HCT116 (cell line): ENCODE measurements at regions not wholly inside any gene's neighbourhood (a gene's known extent, or its start where the extent isn't known, plus 50 kb on each side); places are given as distances from the start of the nearest gene placed in this dataset.

Experiments used
- ELF1 ChIP-seq: IDR thresholded peaks from 2 replicates; pipeline ENCODE4 v1.6.1; 2012; ENCODE audit warnings: low read depth, borderline replicate concordance
- EZH2 ChIP-seq: fragments of 200-600 bp; sonication (generic); IDR thresholded peaks from 2 replicates; pipeline ENCODE4 v1.6.1; 2017; ENCODE audit warnings: antibody characterized with exemption, mixed run types
- MAX ChIP-seq: IDR thresholded peaks from 2 replicates; pipeline ENCODE4 v1.6.1; 2012
- POLR2A ChIP-seq: IDR thresholded peaks from 2 replicates; pipeline ENCODE4 v1.7.0; 2011; ENCODE audit warnings: borderline replicate concordance; ENCODE audit not compliant: insufficient read depth, insufficient read length; ENCODE audit errors: extremely low read depth
- POLR2AphosphoS5 ChIP-seq: IDR thresholded peaks from 2 replicates; pipeline ENCODE4 v1.6.1; 2011; ENCODE audit warnings: mild to moderate bottlenecking, low read depth, low read length, moderate library complexity
- ZNF274 ChIP-seq: fragments of 200-500 bp; sonication (Bioruptor generic); IDR thresholded peaks from 2 replicates; pipeline ENCODE4 v1.6.1; 2014; ENCODE audit warnings: mild to moderate bottlenecking, low read depth, low read length, inconsistent platforms
- TF ChIP-seq, protein P1 (sequence below), 3 experiments: fragments of 200-600 bp in 1 of 3; sonication (generic) in 1 of 3; IDR thresholded peaks in 2 of 3; conservative IDR thresholded peaks in 1 of 3; 2 replicates each; pipeline ENCODE4 v1.5.1; 2012 to 2017; ENCODE audit warnings: low read depth in 2 of 3, low read length in 2 of 3, antibody characterized with exemption in 1 of 3, borderline replicate concordance in 1 of 3, control low read depth in 1 of 3, mild to moderate bottlenecking in 1 of 3, mixed read lengths in 1 of 3, mixed run types in 1 of 3, moderate library complexity in 1 of 3; ENCODE audit not compliant: insufficient read depth in 1 of 3
- TF ChIP-seq, protein P2 (sequence below): IDR thresholded peaks from 2 replicates; pipeline ENCODE4 v1.6.1; 2012; ENCODE audit warnings: low read depth

GRCh38 chr1:101302831-101303511 is 66.2 kb downstream of the S1PR1 start:
- no peak for TF ChIP-seq POLR2AphosphoS5
- TF ChIP-seq, protein P1, sequence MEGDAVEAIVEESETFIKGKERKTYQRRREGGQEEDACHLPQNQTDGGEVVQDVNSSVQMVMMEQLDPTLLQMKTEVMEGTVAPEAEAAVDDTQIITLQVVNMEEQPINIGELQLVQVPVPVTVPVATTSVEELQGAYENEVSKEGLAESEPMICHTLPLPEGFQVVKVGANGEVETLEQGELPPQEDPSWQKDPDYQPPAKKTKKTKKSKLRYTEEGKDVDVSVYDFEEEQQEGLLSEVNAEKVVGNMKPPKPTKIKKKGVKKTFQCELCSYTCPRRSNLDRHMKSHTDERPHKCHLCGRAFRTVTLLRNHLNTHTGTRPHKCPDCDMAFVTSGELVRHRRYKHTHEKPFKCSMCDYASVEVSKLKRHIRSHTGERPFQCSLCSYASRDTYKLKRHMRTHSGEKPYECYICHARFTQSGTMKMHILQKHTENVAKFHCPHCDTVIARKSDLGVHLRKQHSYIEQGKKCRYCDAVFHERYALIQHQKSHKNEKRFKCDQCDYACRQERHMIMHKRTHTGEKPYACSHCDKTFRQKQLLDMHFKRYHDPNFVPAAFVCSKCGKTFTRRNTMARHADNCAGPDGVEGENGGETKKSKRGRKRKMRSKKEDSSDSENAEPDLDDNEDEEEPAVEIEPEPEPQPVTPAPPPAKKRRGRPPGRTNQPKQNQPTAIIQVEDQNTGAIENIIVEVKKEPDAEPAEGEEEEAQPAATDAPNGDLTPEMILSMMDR (IDR thresholded peaks at IDR 0.05 in 2 of 3, conservative IDR thresholded peaks at IDR 0.05 in 1 of 3; ENCODE audit: borderline replicate concordance in 1 of 3, insufficient read depth in 1 of 3, low read depth in 2 of 3, low read length in 2 of 3) = no peak
- no peak for TF ChIP-seq EZH2
- no peak for TF ChIP-seq ELF1
- TF ChIP-seq POLR2A = no peak
- no peak for TF ChIP-seq ZNF274
- TF ChIP-seq, protein P2, sequence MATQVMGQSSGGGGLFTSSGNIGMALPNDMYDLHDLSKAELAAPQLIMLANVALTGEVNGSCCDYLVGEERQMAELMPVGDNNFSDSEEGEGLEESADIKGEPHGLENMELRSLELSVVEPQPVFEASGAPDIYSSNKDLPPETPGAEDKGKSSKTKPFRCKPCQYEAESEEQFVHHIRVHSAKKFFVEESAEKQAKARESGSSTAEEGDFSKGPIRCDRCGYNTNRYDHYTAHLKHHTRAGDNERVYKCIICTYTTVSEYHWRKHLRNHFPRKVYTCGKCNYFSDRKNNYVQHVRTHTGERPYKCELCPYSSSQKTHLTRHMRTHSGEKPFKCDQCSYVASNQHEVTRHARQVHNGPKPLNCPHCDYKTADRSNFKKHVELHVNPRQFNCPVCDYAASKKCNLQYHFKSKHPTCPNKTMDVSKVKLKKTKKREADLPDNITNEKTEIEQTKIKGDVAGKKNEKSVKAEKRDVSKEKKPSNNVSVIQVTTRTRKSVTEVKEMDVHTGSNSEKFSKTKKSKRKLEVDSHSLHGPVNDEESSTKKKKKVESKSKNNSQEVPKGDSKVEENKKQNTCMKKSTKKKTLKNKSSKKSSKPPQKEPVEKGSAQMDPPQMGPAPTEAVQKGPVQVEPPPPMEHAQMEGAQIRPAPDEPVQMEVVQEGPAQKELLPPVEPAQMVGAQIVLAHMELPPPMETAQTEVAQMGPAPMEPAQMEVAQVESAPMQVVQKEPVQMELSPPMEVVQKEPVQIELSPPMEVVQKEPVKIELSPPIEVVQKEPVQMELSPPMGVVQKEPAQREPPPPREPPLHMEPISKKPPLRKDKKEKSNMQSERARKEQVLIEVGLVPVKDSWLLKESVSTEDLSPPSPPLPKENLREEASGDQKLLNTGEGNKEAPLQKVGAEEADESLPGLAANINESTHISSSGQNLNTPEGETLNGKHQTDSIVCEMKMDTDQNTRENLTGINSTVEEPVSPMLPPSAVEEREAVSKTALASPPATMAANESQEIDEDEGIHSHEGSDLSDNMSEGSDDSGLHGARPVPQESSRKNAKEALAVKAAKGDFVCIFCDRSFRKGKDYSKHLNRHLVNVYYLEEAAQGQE = no peak
- no peak for TF ChIP-seq MAX
